PC-9 (cell line): ENCODE measurements at regions not wholly inside any gene's neighbourhood (a gene's known extent, or its start where the extent isn't known, plus 50 kb on each side); places are given as distances from the start of the nearest gene placed in this dataset.

Source experiments
- BruUV-seq: library from RNA; stranded (reverse); fragments of 400-500 nt; replicated peaks from 2 replicates; lab custom pipeline; 2021; lab: Mats Ljungman, UMichigan
- CTCF ChIA-PET: fragments of 300-600 bp; sonication (Branson Sonifier 250); formaldehyde crosslinking; loops from one replicate; lab custom pipeline; 2022; ENCODE audit warnings: antibody characterized with exemption; lab: Charles Lee
- POLR2A ChIA-PET: fragments of 300-600 bp; sonication (Branson Sonifier 250); formaldehyde crosslinking; loops from one replicate; lab custom pipeline; 2022; ENCODE audit warnings: antibody characterized with exemption; ENCODE audit not compliant: unreplicated experiment; lab: Charles Lee
- DNase-seq, 2 experiments: peaks; one replicate each; pipeline versions ENCODE4 v3.0.0 to v3.0.0-alpha.2; 2015 to 2022; ENCODE audit warnings: mixed read lengths in 1 of 2
- H2AFZ ChIP-seq: fragments of 200-600 bp; sonication (generic); 2 replicates; pipeline ENCODE4 v1.8.1; 2017; ENCODE audit warnings: antibody characterized with exemption
- H3F3A ChIP-seq: fragments of 200-600 bp; sonication (generic); 2 replicates; pipeline ENCODE4 v1.8.1; 2017; ENCODE audit warnings: antibody characterized with exemption, mild to moderate bottlenecking, low read depth; ENCODE audit not compliant: insufficient read depth
- H3K27ac ChIP-seq: fragments of 200-600 bp; sonication (generic); 2 replicates; pipeline ENCODE4 v1.6.1; 2016; ENCODE audit warnings: mixed run types
- H3K27me3 ChIP-seq: fragments of 200-600 bp; sonication (generic); 2 replicates; pipeline ENCODE4 v1.6.1; 2016; ENCODE audit warnings: low read depth, mixed run types; ENCODE audit not compliant: insufficient read depth
- H3K36me3 ChIP-seq: fragments of 200-600 bp; sonication (generic); 2 replicates; pipeline ENCODE4 v1.6.1; 2016; ENCODE audit warnings: low read depth, mixed run types
- H3K4me1 ChIP-seq: fragments of 200-600 bp; sonication (generic); replicated peaks from 2 replicates; pipeline ENCODE4 v1.6.1; 2016; ENCODE audit warnings: mixed run types; ENCODE audit not compliant: insufficient read depth
- H3K4me2 ChIP-seq: fragments of 200-600 bp; sonication (generic); 2 replicates; pipeline ENCODE4 v1.6.1; 2017; ENCODE audit warnings: mixed run types
- H3K4me3 ChIP-seq: fragments of 200-600 bp; sonication (generic); 2 replicates; pipeline ENCODE4 v1.6.1; 2016; ENCODE audit warnings: mixed run types
- H3K79me2 ChIP-seq: fragments of 200-600 bp; sonication (generic); 2 replicates; pipeline ENCODE4 v1.6.1; 2017; ENCODE audit warnings: low read depth, mixed run types
- H3K9me2 ChIP-seq: fragments of 200-600 bp; sonication (generic); 2 replicates; pipeline ENCODE4 v1.8.1; 2017; ENCODE audit warnings: mild to moderate bottlenecking; ENCODE audit not compliant: insufficient read depth
- H3K9me3 ChIP-seq: fragments of 200-600 bp; sonication (generic); 2 replicates; pipeline ENCODE4 v1.8.1; 2016; ENCODE audit warnings: low read depth; ENCODE audit not compliant: insufficient read depth
- H4K20me1 ChIP-seq: fragments of 200-600 bp; sonication (generic); 2 replicates; pipeline ENCODE4 v1.8.1; 2017; ENCODE audit not compliant: insufficient read depth
- EZH2 ChIP-seq: fragments of 200-600 bp; sonication (generic); IDR thresholded peaks from 2 replicates; pipeline ENCODE4 v1.8.0; 2017; ENCODE audit warnings: antibody characterized with exemption, low read depth
- intact Hi-C: fragments of 100-400 bp; cut with micrococcal nuclease; formaldehyde crosslinking; loops from one replicate; pipeline ENCODE4 v1.10.0; 2022; ENCODE audit not compliant: unreplicated experiment
- TF ChIP-seq, protein P1 (sequence below): fragments of 200-600 bp; sonication (generic); conservative IDR thresholded peaks from 2 replicates; pipeline ENCODE4 v1.6.1; 2017; ENCODE audit warnings: mixed run types, antibody characterized with exemption, mild to moderate bottlenecking, moderate library complexity

- Histone ChIP-seq H3K4me1 (no peaks in the 10 kb centered on the region), H3K36me3 (no peaks in the 10 kb centered on the region), H3K9me2 (no peaks in the 10 kb centered on the region), H3K27ac (no peak overlapping the region), H4K20me1 (no peaks in the 10 kb centered on the region), H3K9me3 (no peaks in the 10 kb centered on the region), H3K27me3 (no peaks in the 10 kb centered on the region), H2AFZ (no peak overlapping the region), H3K79me2 (no peaks in the 10 kb centered on the region), H3K4me2 (no peak overlapping the region), H3F3A (no peaks in the 10 kb centered on the region), H3K4me3 (no peak overlapping the region)
- no peak for DNase-seq
- TF ChIP-seq, protein P1, sequence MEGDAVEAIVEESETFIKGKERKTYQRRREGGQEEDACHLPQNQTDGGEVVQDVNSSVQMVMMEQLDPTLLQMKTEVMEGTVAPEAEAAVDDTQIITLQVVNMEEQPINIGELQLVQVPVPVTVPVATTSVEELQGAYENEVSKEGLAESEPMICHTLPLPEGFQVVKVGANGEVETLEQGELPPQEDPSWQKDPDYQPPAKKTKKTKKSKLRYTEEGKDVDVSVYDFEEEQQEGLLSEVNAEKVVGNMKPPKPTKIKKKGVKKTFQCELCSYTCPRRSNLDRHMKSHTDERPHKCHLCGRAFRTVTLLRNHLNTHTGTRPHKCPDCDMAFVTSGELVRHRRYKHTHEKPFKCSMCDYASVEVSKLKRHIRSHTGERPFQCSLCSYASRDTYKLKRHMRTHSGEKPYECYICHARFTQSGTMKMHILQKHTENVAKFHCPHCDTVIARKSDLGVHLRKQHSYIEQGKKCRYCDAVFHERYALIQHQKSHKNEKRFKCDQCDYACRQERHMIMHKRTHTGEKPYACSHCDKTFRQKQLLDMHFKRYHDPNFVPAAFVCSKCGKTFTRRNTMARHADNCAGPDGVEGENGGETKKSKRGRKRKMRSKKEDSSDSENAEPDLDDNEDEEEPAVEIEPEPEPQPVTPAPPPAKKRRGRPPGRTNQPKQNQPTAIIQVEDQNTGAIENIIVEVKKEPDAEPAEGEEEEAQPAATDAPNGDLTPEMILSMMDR: no peak
- no peak for TF ChIP-seq EZH2
- BruUV-seq: no TSS peak
- ChIA-PET CTCF (no interaction called here), POLR2A (no interaction called here)
- intact Hi-C loops: no loop called here
Measured at GRCh38 chr3:30302027-30302426, 304.4 kb upstream of the TGFBR2 start.

- TF ChIP-seq EZH2: no peak
- TF ChIP-seq, protein P1: no peak
- no peaks in the 10 kb centered on the region for H3F3A ChIP-seq
- no peak overlapping the region for H3K4me2 ChIP-seq
- H2AFZ ChIP-seq: no peak overlapping the region
- H3K9me3 ChIP-seq: no peaks in the 10 kb centered on the region
- H3K79me2 ChIP-seq: no peaks in the 10 kb centered on the region
- no peaks in the 10 kb centered on the region for H3K4me1 ChIP-seq
- no peak overlapping the region for H3K4me3 ChIP-seq
- DNase-seq: no peak
- POLR2A ChIA-PET: no interaction called here
- CTCF ChIA-PET: no interaction called here
- no TSS peak for BruUV-seq
- no peaks in the 10 kb centered on the region for H3K36me3 ChIP-seq
- intact Hi-C loops: no loop called here
- H4K20me1 ChIP-seq: no peaks in the 10 kb centered on the region
- H3K27me3 ChIP-seq: no peaks in the 10 kb centered on the region
- no peaks in the 10 kb centered on the region for H3K9me2 ChIP-seq
- H3K27ac ChIP-seq: no peak overlapping the region
Measured at GRCh38 chr3:30303770-30304169, 302.6 kb upstream of the TGFBR2 start.

DNA sequence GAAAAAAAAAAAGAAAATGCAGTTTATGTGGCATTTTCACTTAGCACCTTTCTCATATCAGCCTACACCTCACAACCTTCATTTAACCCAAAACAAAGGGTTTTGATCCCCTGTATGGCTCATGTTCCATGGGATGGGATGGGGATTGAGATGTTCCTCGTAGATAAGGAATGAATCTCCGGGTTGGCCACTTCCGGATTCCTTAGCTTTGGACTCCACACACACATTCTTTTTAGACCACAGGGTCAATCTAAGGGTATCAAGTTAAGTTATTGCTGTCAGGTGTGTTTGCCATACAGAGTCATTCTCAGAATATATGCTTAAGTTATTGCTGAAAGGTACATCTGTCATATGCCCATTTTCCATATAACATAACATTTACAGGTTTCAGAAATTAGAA is 301.4 kb upstream of the TGFBR2 start:
- Histone ChIP-seq H3F3A (no peaks in the 10 kb centered on the region), H3K27ac (no peak overlapping the region), H3K4me3 (no peak overlapping the region), H4K20me1 (no peaks in the 10 kb centered on the region), H3K4me2 (no peak overlapping the region), H3K36me3 (no peaks in the 10 kb centered on the region), H3K79me2 (no peaks in the 10 kb centered on the region), H2AFZ (no peak overlapping the region), H3K9me3 (no peaks in the 10 kb centered on the region), H3K27me3 (no peaks in the 10 kb centered on the region), H3K9me2 (no peaks in the 10 kb centered on the region), H3K4me1 (no peaks in the 10 kb centered on the region)
- no TSS peak for BruUV-seq
- TF ChIP-seq, protein P1: no peak
- no peak for TF ChIP-seq EZH2
- intact Hi-C loops: loop anchor here (1.0 kb wide), 1 partner anchor 301 kb away; the partner anchor contains the start of gene TGFBR2
- DNase-seq: peak; percentile 43 to 58
- ChIA-PET CTCF (no interaction called here), POLR2A (no interaction called here)
